Mucosa of descending colon (tissue), 3 donors: ENCODE measurements at regions not wholly inside any gene's neighbourhood (a gene's known extent, or its start where the extent isn't known, plus 50 kb on each side); places are given as distances from the start of the nearest gene placed in this dataset.
"Not testable (repeated sequence)": the region's sequence is repeated elsewhere in the genome, so short reads cannot be mapped to it uniquely, and the experiment has no call there.

Source experiments
- ATAC-seq: fragments of 200-7000 bp; cut with Tn5 transposase; one replicate; pipeline ENCODE4 v1.9.1; 2020; ENCODE audit warnings: mild to moderate bottlenecking, moderate library complexity
- DNase-seq, 3 donors: peaks; one replicate each; pipeline ENCODE4 v3.0.0-alpha.2; 2020
- H3K36me3 ChIP-seq: fragments of 200-600 bp; one replicate; pipeline ENCODE4 v1.8.0; 2021; ENCODE audit warnings: low read depth, mild to moderate bottlenecking
- H3K4me1 ChIP-seq: fragments of 200-600 bp; one replicate; pipeline ENCODE4 v1.8.0; 2021; ENCODE audit warnings: low read depth, mild to moderate bottlenecking
- H3K4me3 ChIP-seq: fragments of 200-600 bp; one replicate; pipeline ENCODE4 v1.8.0; 2021; ENCODE audit warnings: mild to moderate bottlenecking
- H3K9me3 ChIP-seq: fragments of 200-600 bp; one replicate; pipeline ENCODE4 v1.8.0; 2021; ENCODE audit warnings: mild to moderate bottlenecking
- intact Hi-C, 2 donors: fragments of 100-400 bp; cut with DNase I in 1 of 2; cut with micrococcal nuclease in 1 of 2; formaldehyde crosslinking; loops; one replicate each; pipeline versions ENCODE4 v1.11.0 to v1.11.1; 2022; cut with DNase I, micrococcal nuclease
- TF ChIP-seq, protein P1 (sequence below): fragments of 200-600 bp; IDR thresholded peaks from one replicate; pipeline ENCODE4 v1.8.0; 2022; ENCODE audit warnings: antibody characterized with exemption, mild to moderate bottlenecking
- donor health status: DM: no; HTN: no; CAD: no; lungs with moderate emphysema.
- donor health status: DM: no; HTN: no; CAD: no.
- donor health status: DM: no; HTN: yes; CAD: no.

DNA sequence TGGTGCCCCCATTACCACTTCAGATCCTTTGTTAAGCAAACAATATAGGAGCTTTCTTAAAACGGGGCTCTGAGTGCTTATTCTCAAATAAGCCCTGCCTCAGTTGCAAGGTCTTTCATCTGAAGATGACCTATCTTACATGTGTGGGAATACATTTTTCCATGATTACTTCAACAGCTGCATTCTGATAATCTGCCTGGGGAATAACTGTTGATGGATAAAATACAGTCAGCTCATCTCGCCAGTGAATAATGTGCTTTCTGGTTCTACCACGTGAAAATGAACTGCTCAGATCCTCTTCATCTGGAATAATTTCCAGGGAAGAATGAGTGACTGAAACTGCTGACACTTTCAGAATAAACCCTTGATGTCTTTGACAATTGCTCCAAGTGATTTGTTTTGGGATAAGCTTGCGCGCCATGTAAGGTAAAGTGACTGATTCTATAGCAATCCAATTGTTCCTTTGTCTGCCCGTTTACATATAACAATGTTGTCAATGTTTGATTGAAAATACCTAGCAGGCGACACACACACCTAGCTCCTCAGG lies 161.3 kb downstream of the RTL9 start:
- Histone ChIP-seq H3K4me1 (no peaks in the 10 kb centered on the region), H3K36me3 (no peaks in the 10 kb centered on the region), H3K9me3 (no peaks in the 10 kb centered on the region), H3K4me3 (no peak overlapping the region)
- TF ChIP-seq, protein P1, sequence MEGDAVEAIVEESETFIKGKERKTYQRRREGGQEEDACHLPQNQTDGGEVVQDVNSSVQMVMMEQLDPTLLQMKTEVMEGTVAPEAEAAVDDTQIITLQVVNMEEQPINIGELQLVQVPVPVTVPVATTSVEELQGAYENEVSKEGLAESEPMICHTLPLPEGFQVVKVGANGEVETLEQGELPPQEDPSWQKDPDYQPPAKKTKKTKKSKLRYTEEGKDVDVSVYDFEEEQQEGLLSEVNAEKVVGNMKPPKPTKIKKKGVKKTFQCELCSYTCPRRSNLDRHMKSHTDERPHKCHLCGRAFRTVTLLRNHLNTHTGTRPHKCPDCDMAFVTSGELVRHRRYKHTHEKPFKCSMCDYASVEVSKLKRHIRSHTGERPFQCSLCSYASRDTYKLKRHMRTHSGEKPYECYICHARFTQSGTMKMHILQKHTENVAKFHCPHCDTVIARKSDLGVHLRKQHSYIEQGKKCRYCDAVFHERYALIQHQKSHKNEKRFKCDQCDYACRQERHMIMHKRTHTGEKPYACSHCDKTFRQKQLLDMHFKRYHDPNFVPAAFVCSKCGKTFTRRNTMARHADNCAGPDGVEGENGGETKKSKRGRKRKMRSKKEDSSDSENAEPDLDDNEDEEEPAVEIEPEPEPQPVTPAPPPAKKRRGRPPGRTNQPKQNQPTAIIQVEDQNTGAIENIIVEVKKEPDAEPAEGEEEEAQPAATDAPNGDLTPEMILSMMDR, result no peak
- intact Hi-C loops, result no loop called here
- no peak for DNase-seq
- ATAC-seq, result no peak

GRCh38 chrX:110520652-110521051 lies 162.0 kb downstream of the RTL9 start:
- ATAC-seq, H3K4me3 ChIP-seq, DNase-seq, H3K36me3 ChIP-seq, H3K9me3 ChIP-seq, intact Hi-C loops, H3K4me1 ChIP-seq: not testable (repeated sequence)

DNA sequence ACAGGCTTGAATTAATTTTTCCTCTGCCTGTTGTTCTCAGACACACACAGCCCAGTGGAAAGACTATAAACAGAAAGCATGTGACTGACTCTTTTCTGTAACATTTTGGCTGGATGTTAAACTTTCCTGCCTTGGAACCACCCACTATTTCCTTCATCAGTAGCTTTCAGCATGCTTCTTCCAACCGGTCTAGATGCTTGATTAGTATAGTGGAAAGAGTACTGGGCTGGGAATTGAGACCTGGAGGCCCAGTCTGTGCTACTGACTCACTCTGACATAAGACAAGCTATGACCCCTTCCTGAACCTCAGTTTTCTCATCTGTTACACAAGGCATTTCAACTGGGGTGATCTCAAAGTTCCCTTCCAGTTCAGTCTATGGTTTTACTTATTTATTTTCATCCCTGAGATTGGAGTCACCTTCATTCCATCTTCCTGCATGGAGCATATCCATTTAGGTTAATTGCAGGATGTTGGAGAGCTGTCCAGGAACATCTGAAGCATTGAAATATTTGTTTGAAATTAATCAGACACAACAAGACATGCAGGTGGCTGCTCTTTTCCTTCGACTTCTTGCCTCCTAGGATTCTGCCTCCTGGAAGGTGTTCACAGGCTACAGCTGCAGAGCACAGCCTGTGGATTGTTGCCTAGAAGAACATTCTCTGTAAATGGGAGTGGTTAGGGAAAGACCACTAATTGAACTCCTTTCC lies 173.4 kb downstream of the RTL9 start:
- intact Hi-C loops, result no loop called here
- Histone ChIP-seq H3K4me3 (no peak overlapping the region), H3K36me3 (no peaks in the 10 kb centered on the region), H3K9me3 (no peaks in the 10 kb centered on the region), H3K4me1 (no peaks in the 10 kb centered on the region)
- TF ChIP-seq, protein P1, result no peak
- ATAC-seq, result no peak
- no peak for DNase-seq

DNA sequence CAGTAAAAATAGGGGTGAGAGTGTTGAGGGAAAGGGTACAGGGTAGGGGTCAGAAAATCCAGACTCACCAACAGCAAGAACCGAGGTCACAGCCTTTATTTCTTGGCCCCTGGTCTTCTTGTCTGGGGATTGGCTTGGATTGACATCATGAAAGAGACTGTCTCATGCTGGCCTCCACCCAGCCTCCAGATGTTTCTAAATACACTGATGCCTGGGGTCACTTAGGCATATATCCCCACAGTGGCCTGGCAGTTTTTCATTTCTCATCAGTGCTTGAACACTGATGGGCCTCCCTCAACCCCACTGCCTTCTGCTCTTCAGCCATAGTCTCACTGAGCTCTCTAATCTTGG lies 173.9 kb downstream of the RTL9 start:
- Histone ChIP-seq H3K36me3 (no peaks in the 10 kb centered on the region), H3K4me3 (no peak overlapping the region), H3K4me1 (no peaks in the 10 kb centered on the region), H3K9me3 (no peaks in the 10 kb centered on the region)
- intact Hi-C loops, result no loop called here
- TF ChIP-seq, protein P1, result no peak
- ATAC-seq, result no peak
- DNase-seq, result no peak

GRCh38 chrX:110536816-110537215 lies 178.2 kb downstream of the RTL9 start:
- ATAC-seq (no peak), DNase-seq (no peak)
- intact Hi-C loops, result no loop called here
- no peak overlapping the region for H3K4me3 ChIP-seq
- TF ChIP-seq, protein P1, result no peak
- no peaks in the 10 kb centered on the region for H3K36me3 ChIP-seq
- H3K4me1 ChIP-seq, result no peaks in the 10 kb centered on the region
- no peaks in the 10 kb centered on the region for H3K9me3 ChIP-seq

GRCh38 chrX:110541266-110541665 lies 182.6 kb downstream of the RTL9 start:
- Histone ChIP-seq H3K36me3 (no peaks in the 10 kb centered on the region), H3K9me3 (no peaks in the 10 kb centered on the region), H3K4me1 (no peaks in the 10 kb centered on the region), H3K4me3 (no peak overlapping the region)
- DNase-seq (no peak), ATAC-seq (no peak)
- intact Hi-C loops, result no loop called here
- TF ChIP-seq, protein P1, result no peak

DNA sequence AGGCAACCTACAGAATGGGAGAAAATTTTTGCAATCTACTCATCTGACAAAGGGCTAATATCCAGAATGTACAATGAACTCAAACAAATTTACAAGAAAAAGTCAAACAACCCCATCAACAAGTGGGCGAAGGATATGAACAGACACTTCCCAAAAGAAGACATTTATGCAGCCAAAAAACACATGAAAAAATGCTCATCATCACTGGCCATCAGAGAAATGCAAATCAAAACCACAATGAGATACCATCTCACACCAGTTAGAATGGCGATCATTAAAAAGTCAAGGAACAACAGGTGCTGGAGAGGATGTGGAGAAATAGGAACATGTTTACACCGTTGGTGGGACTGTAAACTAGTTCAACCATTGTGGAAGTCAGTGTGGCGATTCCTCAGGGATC lies 192.2 kb downstream of the RTL9 start:
- H3K4me3 ChIP-seq, intact Hi-C loops, DNase-seq, H3K9me3 ChIP-seq, H3K36me3 ChIP-seq, H3K4me1 ChIP-seq, ATAC-seq: not testable (repeated sequence)
